Lower lobe of right lung (tissue), 2 donors: ENCODE measurements at regions not wholly inside any gene's neighbourhood (a gene's known extent, or its start where the extent isn't known, plus 50 kb on each side); places are given as distances from the start of the nearest gene placed in this dataset.

Experiments
- ATAC-seq, 2 donors: fragments of 200-7000 bp; cut with Tn5 transposase; one replicate each; pipeline ENCODE4 v1.9.1; 2020 to 2022; ENCODE audit warnings: mild to moderate bottlenecking in 2 of 2, moderate library complexity in 2 of 2
- DNase-seq: peaks from one replicate; pipeline ENCODE4 v3.0.0-alpha.2; 2020
- H3K27ac ChIP-seq: fragments of 200-600 bp; one replicate; pipeline ENCODE4 v1.8.0; 2022
- H3K27me3 ChIP-seq: fragments of 200-600 bp; one replicate; pipeline ENCODE4 v1.8.0; 2022; ENCODE audit warnings: low read depth
- H3K36me3 ChIP-seq: fragments of 200-600 bp; one replicate; pipeline ENCODE4 v1.8.0; 2022; ENCODE audit warnings: mild to moderate bottlenecking
- H3K4me1 ChIP-seq: fragments of 200-600 bp; one replicate; pipeline ENCODE4 v1.8.0; 2022
- H3K4me3 ChIP-seq: fragments of 200-600 bp; one replicate; pipeline ENCODE4 v1.8.0; 2022; ENCODE audit warnings: mild to moderate bottlenecking
- H3K9me3 ChIP-seq: fragments of 200-600 bp; one replicate; pipeline ENCODE4 v1.8.0; 2022
- intact Hi-C: fragments of 100-400 bp; cut with DNase I; formaldehyde crosslinking; loops from one replicate; pipeline ENCODE4 v1.11.0; 2022
- TF ChIP-seq, protein P1 (sequence below): fragments of 200-600 bp; IDR thresholded peaks from one replicate; pipeline ENCODE4 v1.8.0; 2022; ENCODE audit warnings: antibody characterized with exemption, mild to moderate bottlenecking
- donor health status: DM: no; HTN: yes; CAD: no; lungs with severe emphysema.

DNA sequence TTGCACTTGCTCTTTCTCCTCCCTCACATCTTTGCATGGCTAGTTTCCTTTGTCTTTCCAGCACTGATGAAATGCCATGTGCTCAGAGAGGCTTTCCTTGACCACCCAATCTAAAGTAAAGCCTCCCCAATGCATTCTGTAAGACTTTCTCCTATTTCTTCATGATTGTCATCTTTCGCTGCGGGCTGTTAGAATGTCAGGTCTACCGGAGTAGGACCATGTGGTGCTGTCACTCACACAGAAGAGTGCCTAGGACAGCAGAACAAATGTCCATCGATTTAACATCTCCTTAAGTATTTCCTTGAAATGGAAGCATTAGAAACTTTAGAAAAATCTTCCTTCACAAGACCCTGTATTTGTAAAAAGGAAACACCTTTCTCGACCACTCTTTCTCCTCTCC is 99.9 kb upstream of the TMC3 start:
- H3K4me3 ChIP-seq, result no peak overlapping the region
- H3K27me3 ChIP-seq, result no peaks in the 10 kb centered on the region
- no peaks in the 10 kb centered on the region for H3K4me1 ChIP-seq
- intact Hi-C loops, result no loop called here
- no peaks in the 10 kb centered on the region for H3K9me3 ChIP-seq
- no peak for ATAC-seq
- H3K27ac ChIP-seq, result no peak overlapping the region
- DNase-seq, result no peak
- H3K36me3 ChIP-seq, result no peaks in the 10 kb centered on the region
- TF ChIP-seq, protein P1, sequence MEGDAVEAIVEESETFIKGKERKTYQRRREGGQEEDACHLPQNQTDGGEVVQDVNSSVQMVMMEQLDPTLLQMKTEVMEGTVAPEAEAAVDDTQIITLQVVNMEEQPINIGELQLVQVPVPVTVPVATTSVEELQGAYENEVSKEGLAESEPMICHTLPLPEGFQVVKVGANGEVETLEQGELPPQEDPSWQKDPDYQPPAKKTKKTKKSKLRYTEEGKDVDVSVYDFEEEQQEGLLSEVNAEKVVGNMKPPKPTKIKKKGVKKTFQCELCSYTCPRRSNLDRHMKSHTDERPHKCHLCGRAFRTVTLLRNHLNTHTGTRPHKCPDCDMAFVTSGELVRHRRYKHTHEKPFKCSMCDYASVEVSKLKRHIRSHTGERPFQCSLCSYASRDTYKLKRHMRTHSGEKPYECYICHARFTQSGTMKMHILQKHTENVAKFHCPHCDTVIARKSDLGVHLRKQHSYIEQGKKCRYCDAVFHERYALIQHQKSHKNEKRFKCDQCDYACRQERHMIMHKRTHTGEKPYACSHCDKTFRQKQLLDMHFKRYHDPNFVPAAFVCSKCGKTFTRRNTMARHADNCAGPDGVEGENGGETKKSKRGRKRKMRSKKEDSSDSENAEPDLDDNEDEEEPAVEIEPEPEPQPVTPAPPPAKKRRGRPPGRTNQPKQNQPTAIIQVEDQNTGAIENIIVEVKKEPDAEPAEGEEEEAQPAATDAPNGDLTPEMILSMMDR, result no peak

DNA sequence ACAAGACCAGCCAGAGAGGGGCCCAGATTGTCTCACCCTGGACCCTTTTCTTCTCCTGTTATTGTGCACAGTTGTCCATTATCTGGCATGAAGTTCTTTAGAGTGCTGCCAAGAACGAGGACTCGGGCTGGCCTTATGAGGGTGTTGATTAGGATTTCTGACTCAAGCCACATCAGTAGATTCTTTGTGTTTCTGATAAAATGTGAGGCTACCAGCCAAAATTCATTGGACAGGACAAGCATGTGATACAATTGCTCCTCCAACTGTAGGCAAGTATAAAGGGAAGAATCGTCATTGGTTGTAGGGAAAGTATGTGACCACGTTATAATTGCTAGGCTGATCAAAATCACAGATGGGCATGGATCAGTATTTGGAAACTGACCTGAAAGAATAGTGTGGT is 99.2 kb upstream of the TMC3 start:
- no peak for ATAC-seq
- Histone ChIP-seq H3K27me3 (no peaks in the 10 kb centered on the region), H3K4me1 (no peaks in the 10 kb centered on the region), H3K36me3 (no peaks in the 10 kb centered on the region), H3K27ac (no peak overlapping the region), H3K9me3 (no peaks in the 10 kb centered on the region), H3K4me3 (no peak overlapping the region)
- TF ChIP-seq, protein P1, result no peak
- no peak for DNase-seq
- intact Hi-C loops, result no loop called here

DNA sequence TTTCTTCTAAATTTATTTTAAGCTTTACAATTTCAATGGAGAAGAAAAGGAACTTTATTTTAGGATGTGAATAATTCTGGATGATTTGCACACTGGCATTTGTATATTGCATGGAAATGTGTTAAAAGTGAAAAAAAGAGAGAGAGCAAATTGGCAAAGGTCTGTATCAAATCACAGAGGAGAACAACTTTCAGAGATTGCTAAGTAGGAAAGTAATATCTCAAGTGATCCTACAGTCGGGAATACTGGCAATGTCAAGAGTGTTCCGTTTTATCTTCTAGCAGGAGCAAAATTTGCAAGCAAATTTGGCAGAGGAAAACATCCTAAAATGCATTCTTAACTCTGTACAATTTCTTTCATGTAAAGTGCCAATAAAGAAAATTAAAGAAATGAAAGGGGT is 97.1 kb upstream of the TMC3 start:
- H3K36me3 ChIP-seq, result no peaks in the 10 kb centered on the region
- ATAC-seq, result no peak
- H3K27me3 ChIP-seq, result peaks cover 6% of the 10 kb centered on the region
- H3K4me1 ChIP-seq, result no peaks in the 10 kb centered on the region
- no peak for DNase-seq
- TF ChIP-seq, protein P1, result no peak
- intact Hi-C loops, result no loop called here
- no peak overlapping the region for H3K27ac ChIP-seq
- no peaks in the 10 kb centered on the region for H3K9me3 ChIP-seq
- no peak overlapping the region for H3K4me3 ChIP-seq

DNA sequence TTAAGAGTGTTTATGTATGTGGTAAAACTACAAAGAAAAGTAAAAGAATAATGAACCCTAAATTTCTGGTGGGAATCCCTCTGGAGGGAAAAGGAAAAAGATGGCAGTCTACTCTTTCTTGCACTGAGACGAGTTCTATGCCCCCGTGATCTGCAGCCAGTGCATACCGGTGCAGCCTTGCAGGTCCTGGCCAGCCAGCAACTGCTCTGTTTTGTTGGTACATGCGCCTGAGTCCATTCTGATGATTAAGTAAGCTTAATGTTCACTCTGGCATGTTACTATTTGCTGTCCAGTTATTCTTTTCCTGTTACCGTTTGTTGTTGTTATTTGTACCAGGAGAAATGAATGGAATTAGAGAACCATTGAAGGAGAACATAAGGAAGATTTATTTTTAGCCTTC is 95.1 kb upstream of the TMC3 start:
- DNase-seq (no peak), ATAC-seq (no peak)
- H3K27ac ChIP-seq, result no peak overlapping the region
- H3K4me3 ChIP-seq, result no peak overlapping the region
- no peaks in the 10 kb centered on the region for H3K36me3 ChIP-seq
- intact Hi-C loops, result no loop called here
- H3K9me3 ChIP-seq, result no peaks in the 10 kb centered on the region
- H3K4me1 ChIP-seq, result no peaks in the 10 kb centered on the region
- H3K27me3 ChIP-seq, result peaks cover 6% of the 10 kb centered on the region
- TF ChIP-seq, protein P1, result no peak

DNA sequence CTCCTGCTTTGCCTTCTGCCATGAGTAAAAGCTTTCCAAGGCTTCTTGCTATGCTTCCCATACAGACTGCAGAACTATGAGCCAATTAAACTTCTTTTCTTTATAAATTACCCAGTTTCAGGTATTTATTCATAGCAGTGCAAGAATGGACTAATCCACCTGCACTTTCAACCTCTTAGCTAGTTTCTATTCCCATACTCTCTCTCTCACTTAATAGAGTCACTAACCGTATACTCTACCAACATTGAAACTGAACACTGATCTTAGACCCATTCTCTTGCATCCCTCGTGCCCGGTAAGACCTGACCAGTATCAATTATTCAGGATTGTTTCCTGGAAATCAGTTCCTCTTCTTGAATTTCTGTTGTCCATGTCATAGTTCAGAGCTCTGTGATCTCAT is 92.7 kb upstream of the TMC3 start:
- TF ChIP-seq, protein P1, result no peak
- H3K27me3 ChIP-seq, result peaks cover 6% of the 10 kb centered on the region
- ATAC-seq (no peak), DNase-seq (no peak)
- no peaks in the 10 kb centered on the region for H3K36me3 ChIP-seq
- H3K4me1 ChIP-seq, result no peaks in the 10 kb centered on the region
- H3K4me3 ChIP-seq, result no peak overlapping the region
- H3K9me3 ChIP-seq, result no peaks in the 10 kb centered on the region
- intact Hi-C loops, result no loop called here
- H3K27ac ChIP-seq, result no peak overlapping the region

DNA sequence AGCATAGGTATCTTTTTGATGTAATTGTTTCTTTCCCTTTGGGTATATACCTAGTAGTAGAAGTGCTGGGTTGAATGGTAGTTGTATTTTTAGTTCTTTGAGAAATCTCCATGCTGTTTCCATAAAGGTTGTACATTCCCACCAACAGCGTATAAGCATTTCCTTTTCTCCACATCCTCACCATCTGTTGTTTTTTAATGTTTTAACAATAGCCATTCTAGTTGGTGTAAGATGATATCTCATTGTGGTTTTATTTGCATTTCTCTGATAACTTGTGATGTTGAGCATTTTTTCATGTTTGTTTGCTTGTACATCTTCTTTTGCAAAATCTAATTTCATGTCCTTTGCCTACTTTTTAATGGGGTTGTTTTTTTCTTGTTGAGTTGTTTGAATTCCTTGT is 80.0 kb upstream of the TMC3 start:
- no peak overlapping the region for H3K27ac ChIP-seq
- H3K9me3 ChIP-seq, result peaks cover 9% of the 10 kb centered on the region
- no peaks in the 10 kb centered on the region for H3K27me3 ChIP-seq
- ATAC-seq, result no peak
- no peak overlapping the region for H3K4me3 ChIP-seq
- no peaks in the 10 kb centered on the region for H3K36me3 ChIP-seq
- intact Hi-C loops, result no loop called here
- TF ChIP-seq, protein P1, result no peak
- H3K4me1 ChIP-seq, result no peaks in the 10 kb centered on the region
- no peak for DNase-seq
